ENCODE measurements at regions not wholly inside any gene's neighbourhood (a gene's known extent, or its start where the extent isn't known, plus 50 kb on each side); places are given as distances from the start of the nearest gene placed in this dataset.

- TF ChIP-seq POLR2AphosphoS5 (IDR thresholded peaks at IDR 0.05; ENCODE audit: low read depth, low read length) (no peak), REST (IDR thresholded peaks at IDR 0.05; ENCODE audit: insufficient read depth in 1 of 2, low read depth in 2 of 2, low read length in 2 of 2) (no peak), SIN3A (IDR thresholded peaks at IDR 0.05; ENCODE audit: borderline replicate concordance, insufficient read depth, low read length) (no peak), TAF1 (IDR thresholded peaks at IDR 0.05; ENCODE audit: borderline replicate concordance, insufficient read depth, low read length) (no peak)
Measured at GRCh38 chr3:63030666-63031065, 155.4 kb upstream of the CADPS start.
